VCaP (cell line): ENCODE measurements at regions not wholly inside any gene's neighbourhood (a gene's known extent, or its start where the extent isn't known, plus 50 kb on each side); places are given as distances from the start of the nearest gene placed in this dataset.

Experiments used
- H3K27ac ChIP-seq: fragments of 450-650 bp; 2 replicates; pipeline ENCODE4 v1.5.1; 2017
- TF ChIP-seq, protein P1 (sequence below): fragments of 450-650 bp; conservative IDR thresholded peaks from 2 replicates; pipeline ENCODE4 v1.5.1; 2017; ENCODE audit warnings: mild to moderate bottlenecking, moderate library complexity

DNA sequence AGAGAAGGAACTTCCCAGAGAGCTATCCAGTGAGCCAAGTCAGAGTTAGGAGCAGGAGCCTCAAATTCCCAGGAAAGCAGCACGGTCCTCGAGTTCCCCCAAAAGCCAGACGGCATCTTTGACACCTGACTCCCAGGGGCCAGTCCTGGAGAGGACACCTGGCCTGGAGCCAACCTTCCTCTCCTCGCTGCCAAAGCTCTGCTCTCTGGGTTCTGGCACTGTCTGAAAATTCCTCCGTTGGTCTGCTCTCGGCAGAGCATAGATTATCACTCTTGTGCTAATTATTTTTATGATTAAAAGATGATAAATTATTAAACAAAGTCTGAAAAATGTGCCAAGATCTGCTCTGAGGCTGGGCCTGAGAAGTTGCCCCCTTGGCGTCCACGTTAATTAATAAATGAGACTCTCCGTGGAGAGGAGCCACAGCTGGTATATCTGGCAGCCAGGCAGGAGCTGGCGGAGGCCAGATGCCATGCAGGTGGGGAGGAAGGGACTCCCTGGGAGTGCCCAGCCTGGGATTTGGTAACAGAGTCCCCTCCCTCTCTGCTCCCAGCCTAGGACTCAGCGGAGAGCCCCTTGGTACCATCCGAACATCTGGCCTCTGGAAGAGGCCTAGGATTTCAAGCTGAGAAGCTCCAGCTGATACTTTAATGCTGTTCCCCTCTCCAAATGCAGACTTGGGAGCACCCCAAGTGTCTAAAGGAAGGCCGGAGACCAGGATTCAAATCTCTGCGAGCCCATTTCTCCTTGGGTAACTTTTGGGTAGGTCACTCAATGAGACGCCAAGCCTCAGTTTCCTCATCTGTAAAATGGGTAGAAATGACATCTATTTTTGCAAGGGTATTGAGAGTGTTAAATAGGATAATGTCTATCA, 163.7 kb upstream of the POU3F1 start:
- H3K27ac ChIP-seq: no peak overlapping the region
- TF ChIP-seq, protein P1, sequence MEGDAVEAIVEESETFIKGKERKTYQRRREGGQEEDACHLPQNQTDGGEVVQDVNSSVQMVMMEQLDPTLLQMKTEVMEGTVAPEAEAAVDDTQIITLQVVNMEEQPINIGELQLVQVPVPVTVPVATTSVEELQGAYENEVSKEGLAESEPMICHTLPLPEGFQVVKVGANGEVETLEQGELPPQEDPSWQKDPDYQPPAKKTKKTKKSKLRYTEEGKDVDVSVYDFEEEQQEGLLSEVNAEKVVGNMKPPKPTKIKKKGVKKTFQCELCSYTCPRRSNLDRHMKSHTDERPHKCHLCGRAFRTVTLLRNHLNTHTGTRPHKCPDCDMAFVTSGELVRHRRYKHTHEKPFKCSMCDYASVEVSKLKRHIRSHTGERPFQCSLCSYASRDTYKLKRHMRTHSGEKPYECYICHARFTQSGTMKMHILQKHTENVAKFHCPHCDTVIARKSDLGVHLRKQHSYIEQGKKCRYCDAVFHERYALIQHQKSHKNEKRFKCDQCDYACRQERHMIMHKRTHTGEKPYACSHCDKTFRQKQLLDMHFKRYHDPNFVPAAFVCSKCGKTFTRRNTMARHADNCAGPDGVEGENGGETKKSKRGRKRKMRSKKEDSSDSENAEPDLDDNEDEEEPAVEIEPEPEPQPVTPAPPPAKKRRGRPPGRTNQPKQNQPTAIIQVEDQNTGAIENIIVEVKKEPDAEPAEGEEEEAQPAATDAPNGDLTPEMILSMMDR: no peak

DNA sequence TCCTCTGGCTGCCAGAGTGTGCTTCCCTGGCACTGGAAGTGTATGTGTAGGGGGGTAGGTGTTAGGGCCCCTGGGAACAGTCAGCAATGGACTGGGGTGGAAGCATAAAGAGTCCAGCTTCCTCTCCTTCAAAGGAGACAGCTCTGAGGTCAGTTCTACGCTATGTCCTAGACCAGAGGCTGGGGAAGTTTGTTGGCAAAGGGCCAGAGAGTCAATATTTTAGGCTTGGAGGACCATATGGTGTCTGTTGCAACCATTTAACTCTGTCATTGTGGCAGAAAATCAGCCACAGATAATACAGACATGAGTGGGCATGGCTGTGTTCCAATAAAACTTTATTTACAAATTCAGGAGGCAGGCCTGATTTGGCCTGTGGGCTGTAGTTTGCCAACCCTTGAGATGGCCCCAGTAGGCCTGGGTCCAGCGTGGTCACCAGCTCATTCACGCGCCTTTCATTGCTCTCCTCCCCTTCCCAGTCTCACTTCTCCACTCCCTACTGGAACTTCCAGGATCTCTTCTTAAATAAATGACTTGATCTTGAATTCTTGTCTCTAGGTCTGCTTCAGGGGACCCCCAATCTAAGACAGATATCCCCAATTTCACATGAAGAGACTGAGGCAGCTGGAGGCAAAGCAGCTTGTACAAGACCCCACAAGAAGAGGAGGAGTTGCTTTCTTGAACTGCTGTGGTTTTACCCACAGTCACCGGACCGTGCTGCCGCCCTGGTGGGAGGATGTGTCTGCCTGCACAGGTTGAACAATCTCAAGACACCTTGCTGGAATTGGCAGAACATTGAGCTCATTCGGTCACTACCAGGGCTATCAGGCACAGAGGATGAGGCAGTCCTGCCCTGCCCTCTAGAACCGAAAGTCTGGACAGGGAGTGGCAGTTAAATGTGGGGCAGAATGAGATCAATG, 162.4 kb upstream of the POU3F1 start:
- no peak overlapping the region for H3K27ac ChIP-seq
- TF ChIP-seq, protein P1: no peak

DNA sequence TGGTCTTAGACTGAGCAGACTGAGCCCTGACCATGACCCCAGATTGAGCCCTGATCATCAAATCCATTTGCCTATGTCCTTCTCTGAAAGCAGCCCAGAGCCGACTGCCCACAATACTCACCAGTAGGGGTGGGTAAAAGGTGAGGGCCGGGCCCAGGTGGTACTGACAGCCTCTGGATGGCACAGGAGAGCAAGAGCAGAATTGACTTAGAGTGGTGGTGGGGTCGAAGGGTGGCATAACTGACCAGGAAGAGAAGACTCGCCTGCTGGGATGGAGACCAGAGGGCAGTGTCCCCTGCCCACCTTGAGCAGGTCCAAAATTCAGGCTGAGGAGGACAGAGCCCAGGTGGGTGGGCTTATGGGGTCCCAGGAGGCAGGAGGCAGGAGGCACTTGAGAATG, 161.3 kb upstream of the POU3F1 start:
- TF ChIP-seq, protein P1: no peak
- H3K27ac ChIP-seq: no peak overlapping the region

DNA sequence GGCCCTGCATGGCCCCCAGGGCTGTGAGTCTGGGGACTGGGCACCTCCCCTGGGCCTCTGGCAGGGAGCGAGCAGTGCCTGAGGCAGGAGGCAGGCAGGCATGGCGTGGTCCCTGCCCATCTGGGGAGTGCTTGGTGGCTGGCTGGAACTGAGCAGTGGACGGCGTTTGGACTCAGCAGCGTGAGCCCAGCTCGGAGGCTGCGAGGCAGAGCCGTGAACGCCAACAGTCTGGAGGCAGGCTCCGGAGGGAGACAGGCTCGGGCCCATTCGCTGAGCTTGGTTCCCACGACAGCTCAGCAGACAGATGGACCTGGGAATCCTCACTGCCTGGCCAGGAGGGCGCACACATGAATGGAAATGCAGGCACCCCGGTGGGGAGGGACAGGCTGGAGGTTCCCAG, 160.7 kb upstream of the POU3F1 start:
- H3K27ac ChIP-seq: no peak overlapping the region
- TF ChIP-seq, protein P1: no peak

DNA sequence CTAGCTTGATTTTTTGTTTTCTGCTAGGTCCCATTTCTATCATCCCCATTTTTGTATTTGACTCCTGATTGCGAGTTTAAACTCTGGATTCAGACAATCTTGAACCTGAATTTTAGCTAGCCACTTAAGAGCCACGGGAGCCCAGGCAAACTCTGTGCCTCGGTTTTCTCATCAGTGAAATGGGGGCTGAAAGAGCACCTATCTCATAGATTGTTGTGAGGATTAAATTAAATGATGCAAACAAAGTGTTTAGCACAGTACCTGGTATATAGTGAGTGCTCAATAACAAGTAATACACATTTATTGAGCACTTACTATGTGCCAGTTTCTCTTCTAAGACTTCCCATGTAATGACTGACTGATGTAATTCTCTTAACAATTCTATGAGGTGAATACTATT, 158.1 kb upstream of the POU3F1 start:
- no peak overlapping the region for H3K27ac ChIP-seq
- TF ChIP-seq, protein P1: no peak

DNA sequence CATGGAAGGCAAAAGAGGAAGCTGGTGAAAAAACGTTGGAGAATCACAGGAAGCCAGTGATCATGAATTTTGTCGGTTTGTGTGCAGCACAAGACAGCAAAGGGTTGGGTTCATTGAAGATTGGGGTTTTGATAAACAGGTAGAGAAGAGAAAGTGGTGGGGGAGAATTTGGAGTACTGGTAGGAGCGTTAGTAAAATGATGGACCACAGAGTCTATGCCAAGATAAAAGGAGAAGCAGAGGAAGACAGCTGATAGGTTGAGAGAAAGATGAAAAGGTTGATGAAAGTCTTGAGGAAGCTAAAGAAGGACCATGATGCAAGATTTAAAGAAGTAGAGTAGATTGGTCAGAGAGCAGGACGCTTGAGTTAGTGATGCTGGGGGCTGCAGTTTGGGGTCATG, 156.8 kb upstream of the POU3F1 start:
- no peak overlapping the region for H3K27ac ChIP-seq
- TF ChIP-seq, protein P1: no peak

DNA sequence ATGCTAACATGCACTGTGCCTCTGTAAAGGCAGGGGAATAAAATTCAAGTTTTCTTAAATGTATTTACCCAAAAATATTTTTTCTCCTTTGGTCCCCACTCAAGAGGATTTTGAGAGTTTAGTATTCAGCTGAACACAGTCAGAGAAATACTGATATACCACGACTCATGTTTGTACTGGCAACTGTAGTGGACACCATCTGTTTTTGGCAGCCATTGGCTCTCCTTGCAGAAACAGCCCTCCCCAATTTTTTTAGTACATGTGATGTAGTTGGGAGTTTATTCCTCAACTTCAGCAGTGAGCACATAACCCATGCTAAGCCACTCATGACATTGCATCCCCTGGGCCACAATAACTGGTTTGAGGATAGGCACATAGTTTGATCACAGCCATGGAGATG, 154.8 kb upstream of the POU3F1 start:
- H3K27ac ChIP-seq: no peak overlapping the region
- TF ChIP-seq, protein P1: no peak
